Esophagus muscularis mucosa (tissue), 3 donors: ENCODE measurements at regions not wholly inside any gene's neighbourhood (a gene's known extent, or its start where the extent isn't known, plus 50 kb on each side); places are given as distances from the start of the nearest gene placed in this dataset.

Experiments
- CTCF ChIP-seq, 3 experiments: fragments of 200-600 bp in 2 of 3; fragments of 450-650 bp in 1 of 3; sonication (generic) in 2 of 3; IDR thresholded peaks; one replicate each; pipeline ENCODE4 v1.5.1; 2017 to 2019; ENCODE audit warnings: antibody characterized with exemption in 3 of 3, mild to moderate bottlenecking in 2 of 3, moderate library complexity in 1 of 3
- POLR2AphosphoS5 ChIP-seq, 2 donors: sonication (generic); formaldehyde crosslinking; IDR thresholded peaks; one replicate each; pipeline ENCODE4 v1.6.1; 2017; ENCODE audit warnings: antibody characterized with exemption in 2 of 2

DNA sequence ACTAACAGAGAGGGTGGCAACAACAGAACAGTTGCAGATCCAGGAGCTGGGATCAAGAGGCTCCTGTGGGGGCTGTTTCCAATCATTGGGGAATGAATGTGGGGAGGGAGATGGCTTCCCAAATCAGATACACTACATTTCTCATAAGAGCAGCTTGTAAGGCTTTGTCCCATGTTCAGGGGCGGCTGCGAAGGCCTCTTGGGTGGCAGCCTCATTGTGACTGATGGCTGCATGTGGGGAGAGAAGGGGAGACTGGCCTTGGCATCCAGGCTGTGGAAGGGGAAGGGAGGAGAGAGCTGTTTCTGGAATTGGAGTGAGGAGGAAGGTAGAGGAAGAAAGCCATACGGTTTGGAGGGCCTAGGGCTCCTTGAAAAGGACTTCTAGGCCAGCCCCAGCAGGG is 326.6 kb upstream of the RGMA start:
- TF ChIP-seq CTCF (IDR thresholded peaks at IDR 0.05) (no peak), POLR2AphosphoS5 (IDR thresholded peaks at IDR 0.05) (no peak)
